H1 (cell line): ENCODE measurements at regions not wholly inside any gene's neighbourhood (a gene's known extent, or its start where the extent isn't known, plus 50 kb on each side); places are given as distances from the start of the nearest gene placed in this dataset.

Source experiments
- KDM4A ChIP-seq: IDR thresholded peaks from one replicate; pipeline ENCODE4 v1.7.1; 2012; ENCODE audit warnings: low read depth, mild to moderate bottlenecking, moderate library complexity, low read length, inconsistent platforms; ENCODE audit not compliant: severe bottlenecking
- NRF1 ChIP-seq: IDR thresholded peaks from 2 replicates; pipeline ENCODE4 v1.6.1; 2011; ENCODE audit warnings: mild to moderate bottlenecking, low read depth, low read length, improper control_type of control experiment
- POLR2AphosphoS5 ChIP-seq: IDR thresholded peaks from 2 replicates; pipeline ENCODE4 v1.6.1; 2011; ENCODE audit warnings: low read depth, low read length

GRCh38 chr2:76128622-76129021, 417.9 kb upstream of the GCFC2 start:
- TF ChIP-seq NRF1: no peak
- no peak for TF ChIP-seq POLR2AphosphoS5
- no peak for TF ChIP-seq KDM4A
